DMS153 treated with DMSO at 0.1 percent for 48 hours (cell line): ENCODE measurements at regions not wholly inside any gene's neighbourhood (a gene's known extent, or its start where the extent isn't known, plus 50 kb on each side); places are given as distances from the start of the nearest gene placed in this dataset.
A peak's percentile ranks its signal among the peaks of the same experiment; 100 is the strongest.
"Not testable (repeated sequence)": the region's sequence is repeated elsewhere in the genome, so short reads cannot be mapped to it uniquely, and the experiment has no call there.

ENCODE experiments used
- DNase-seq: peaks from one replicate; lab custom pipeline; 2025; ENCODE audit not compliant: unreplicated experiment; lab: John Stamatoyannopoulos, UW

DNA sequence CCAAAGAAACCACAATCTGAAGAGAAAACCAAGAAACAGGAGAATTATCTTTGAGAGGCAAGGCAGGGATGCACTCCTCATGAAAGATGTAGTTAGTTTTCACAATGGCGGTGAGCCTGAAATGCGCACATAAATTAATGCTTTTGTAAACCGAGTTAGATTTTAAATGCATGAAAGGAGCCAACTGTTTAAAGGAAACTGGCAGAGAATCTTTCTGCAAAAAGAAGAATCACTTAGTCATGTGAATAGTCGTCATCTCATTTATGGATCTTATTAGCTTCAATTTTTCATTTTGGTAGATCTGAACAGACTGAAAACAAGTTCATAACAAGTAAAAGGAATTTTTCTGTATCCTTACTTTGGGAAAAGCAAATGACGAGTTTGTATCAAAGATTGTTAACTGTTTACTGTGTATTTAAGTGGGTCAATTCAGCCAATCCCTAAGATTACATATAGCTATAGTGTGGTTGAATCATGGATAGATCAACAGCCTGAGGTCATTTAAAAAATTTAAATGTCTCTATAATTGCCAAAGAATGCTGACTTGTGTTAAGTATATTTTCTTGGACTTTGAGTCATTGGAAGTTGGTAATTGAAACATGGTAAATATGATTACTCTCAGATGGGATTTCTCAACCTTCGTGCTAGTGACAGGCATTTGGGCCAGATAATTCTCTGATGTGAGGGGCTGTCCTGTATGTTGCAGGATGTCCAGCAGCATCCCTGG, 226.6 kb upstream of the KAZN start:
- DNase-seq = no peak

GRCh38 chr1:14372526-14372925, 226.0 kb upstream of the KAZN start:
- no peak for DNase-seq

GRCh38 chr1:14373081-14373758, 225.3 kb upstream of the KAZN start:
- DNase-seq = no peak

GRCh38 chr1:14375226-14375625, 223.3 kb upstream of the KAZN start:
- DNase-seq = no peak

DNA sequence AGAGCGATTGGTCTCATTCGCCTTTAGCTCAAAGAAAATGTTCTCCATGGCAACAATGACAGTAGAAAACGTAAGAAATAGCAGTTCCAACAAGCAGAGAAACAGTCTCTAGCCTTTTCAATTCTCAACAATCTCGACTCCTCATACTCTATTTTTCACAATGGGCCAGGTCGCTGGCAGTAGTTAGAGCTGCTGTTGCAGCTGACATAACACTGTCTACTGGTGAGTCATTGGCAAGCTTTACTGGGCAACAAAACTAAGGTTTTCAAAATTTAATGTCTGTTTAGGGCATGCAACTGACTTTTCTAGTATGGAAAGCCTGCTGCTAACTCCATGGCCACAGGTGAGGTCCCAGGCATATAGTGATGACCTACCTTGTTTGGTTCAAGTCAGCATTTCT, 221.1 kb upstream of the KAZN start:
- DNase-seq = no peak

- no peak for DNase-seq
Observed at GRCh38 chr1:14380408-14380807, 218.1 kb upstream of the KAZN start.

DNA sequence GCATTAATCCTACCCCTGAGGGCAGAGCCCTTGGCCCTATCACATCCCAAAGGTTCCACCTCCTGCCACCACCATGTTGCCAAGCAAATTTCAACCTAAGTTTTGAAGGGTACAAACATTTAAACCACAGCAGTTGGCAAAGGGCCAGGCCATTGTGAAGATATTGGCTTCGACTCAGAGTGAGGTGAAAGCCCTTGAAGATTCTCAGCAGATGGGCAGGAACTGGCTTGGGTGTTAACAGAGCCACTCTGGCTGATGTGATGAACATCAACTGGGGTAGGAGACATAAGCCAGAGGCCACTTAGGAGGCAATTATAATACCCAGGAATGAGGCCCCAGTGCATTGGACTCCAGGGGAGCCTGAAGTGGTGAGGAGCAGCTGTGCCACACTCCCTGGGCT, 207.7 kb upstream of the KAZN start:
- DNase-seq = no peak

DNA sequence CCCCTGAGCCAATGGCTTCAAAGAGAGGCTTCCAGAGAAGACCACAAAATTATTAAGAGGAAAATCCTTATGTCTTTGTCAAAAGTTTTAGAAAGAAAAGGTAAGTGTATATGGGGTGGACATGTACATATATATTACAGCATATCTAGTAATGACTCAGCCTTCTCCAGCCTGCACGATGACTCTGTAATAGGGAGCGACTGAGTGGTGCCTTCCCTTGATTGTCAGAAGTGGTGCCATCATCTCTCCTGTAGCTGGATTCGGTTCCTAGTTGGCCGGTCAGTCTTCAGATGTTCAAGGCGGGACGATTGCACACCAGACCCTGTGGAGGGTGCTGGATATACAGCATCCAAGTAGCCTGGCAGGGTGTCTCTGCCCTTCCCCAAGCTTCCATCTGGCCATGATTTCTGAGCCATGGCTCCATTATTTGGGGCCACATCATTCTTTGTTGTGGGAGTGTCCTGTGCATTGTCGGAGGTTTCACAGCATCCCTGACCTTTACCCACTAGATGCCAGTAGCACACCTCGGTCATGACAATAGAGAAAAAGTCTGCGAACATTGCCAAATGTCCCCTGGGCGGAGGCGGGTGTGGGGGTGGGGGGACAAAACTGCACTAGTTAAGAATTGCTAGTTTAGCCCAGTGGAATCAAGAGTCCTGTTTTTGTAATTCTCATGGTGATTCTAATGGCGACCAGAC, 206.2 kb upstream of the KAZN start:
- no peak for DNase-seq

DNA sequence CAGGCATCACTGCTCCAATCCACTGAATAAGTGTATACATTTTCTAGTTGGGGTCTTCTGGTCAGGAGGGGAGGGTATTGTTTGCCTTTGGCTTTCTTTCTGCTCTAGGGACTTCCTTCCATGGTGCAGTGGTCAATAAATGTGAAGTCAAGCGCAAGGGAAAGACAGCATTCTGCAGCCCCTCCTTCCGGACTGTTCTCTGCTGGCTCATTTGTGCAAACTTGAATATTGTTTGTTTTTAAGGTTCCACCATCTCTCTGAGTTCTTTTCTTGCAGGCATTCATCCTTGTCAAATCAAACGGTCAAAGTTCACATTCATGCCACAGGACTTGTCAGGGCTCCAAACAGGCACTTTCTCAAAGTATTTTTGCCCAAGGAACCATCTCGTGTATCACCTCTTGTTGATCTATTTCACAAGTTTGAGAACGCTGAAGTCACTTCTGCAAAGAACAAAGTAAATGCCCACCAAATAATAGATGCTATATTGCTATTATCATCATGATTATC, 205.6 kb upstream of the KAZN start:
- DNase-seq = no peak

GRCh38 chr1:14396100-14396499, 202.4 kb upstream of the KAZN start:
- DNase-seq = no peak

DNA sequence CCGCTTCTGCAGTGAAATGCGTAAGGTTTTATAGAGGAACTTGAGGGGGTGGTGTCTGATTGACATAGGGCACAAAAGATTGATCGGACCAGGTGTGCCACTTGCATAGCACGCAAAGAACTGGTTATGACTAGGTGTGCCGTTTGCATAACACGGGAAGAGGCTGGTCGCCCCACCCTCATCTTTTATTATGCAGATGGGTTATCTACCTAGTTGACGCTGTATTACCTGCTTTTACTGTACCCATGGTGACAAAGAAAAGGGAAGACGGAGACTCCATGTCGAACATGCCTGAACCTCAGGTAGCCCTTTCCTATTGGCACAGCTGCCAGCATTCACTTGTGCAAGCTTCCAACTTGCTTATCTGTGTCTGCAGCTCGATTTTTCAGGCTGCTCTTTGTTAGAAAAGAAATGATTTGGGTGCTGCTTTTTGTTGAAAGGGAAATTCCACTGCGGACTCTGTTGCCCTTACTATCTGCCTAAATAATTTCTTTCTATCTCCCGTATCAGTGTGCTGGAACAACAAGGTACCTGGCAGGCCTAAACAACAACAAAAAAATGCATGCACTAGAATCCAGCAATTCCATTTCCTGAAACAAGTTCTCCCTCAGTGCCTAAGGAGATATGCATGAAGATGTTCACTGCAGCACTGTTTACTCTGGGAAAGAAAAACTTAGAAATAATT, 194.4 kb upstream of the KAZN start:
- DNase-seq = no peak

DNA sequence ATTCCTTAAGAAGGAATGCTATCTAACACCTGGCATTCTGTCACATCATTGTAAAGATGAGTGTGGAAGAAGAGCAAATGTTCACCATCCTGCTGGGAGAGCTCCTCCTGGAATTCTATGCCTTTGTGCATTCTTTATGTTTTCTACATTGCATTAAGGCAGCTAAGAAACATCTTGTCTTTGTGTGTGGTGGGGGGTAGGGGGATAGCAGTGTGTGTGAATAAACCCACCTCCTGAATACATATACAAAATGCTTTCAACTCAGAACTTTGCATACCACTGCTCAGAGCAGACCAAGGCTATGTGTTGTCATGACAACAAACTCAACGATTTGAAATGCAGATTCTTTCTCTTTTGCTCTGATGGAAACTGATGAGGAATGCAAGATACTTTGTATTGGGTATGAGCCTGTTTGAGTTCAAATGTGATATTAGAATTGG, 193.6 kb upstream of the KAZN start:
- DNase-seq = no peak

DNA sequence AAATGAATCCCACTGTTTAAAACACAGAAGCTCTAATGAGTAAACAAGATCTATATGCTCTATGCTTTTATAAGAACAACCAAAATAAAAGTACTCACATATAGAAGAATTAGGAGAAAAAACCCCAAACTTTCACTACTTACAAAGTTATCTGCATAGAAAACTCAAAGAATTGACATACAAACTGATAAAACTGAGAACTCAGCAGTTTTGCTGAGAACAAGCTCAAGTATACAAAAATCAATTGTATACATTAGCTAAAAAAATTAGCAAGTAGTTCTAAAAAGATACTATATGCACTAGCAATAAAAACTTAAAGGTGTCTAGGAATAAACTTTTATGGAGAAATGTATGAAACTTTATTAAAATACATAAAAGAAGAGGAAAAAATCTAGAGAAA, 186.2 kb upstream of the KAZN start:
- no peak for DNase-seq

DNA sequence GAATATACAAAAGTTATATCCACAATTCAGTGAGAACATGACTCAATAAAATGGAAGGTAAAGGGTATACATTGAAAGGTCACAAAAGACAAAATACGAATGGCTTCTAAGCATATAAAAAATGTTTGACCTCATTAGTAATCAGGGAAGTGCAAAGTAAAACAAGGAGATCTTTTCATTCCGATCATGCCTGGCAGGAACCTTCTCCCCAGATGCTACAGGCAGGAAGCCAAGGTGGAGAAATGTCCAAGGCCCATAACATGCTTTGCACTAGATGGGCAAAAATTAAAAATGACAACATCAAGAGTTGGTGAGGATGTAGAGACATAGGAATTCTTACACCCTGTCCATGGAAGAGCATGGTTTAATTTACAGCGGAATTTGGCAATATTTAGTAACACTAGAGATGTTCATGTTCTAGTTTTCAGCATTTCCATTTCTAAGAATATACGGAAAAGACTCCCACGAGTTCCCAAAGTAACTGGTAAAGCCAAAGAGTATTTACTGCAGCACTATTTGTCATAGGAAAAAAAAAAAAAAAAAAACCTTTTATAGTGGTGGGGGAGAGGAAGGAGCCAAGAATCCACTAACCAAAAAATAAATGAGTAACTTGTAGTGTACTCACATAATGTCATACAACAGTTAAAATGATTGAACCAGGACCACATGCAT, 184.5 kb upstream of the KAZN start:
- DNase-seq = no peak

DNA sequence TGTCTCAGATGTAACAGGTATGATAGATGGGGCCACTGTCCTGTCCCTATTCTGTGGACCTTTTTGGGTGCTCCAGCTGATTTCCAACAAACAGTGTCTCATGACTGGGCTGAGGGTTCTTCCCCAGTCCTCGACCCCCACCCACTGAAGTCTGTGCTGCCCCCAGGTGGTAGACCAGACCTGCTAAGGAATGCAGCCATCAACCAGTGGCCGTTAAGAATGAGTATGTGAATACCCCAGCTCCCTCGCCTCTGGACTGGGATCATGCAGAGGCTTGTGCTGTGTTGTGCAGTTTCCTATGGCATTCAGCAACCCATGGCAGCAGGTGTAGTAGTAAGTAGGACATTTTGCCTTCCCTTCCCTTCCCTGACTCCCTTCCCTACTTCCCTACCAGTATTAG, 183.1 kb upstream of the KAZN start:
- DNase-seq = no peak

- DNase-seq = not testable (repeated sequence)
Observed at GRCh38 chr1:14419778-14420218, 178.7 kb upstream of the KAZN start.

GRCh38 chr1:14420686-14421085, 177.8 kb upstream of the KAZN start:
- DNase-seq = no peak

GRCh38 chr1:14421295-14421976, 177.0 kb upstream of the KAZN start:
- DNase-seq = no peak

GRCh38 chr1:14421977-14422609, 176.4 kb upstream of the KAZN start:
- DNase-seq = peak; percentile 37
